ENCODE measurements at regions not wholly inside any gene's neighbourhood (a gene's known extent, or its start where the extent isn't known, plus 50 kb on each side); places are given as distances from the start of the nearest gene placed in this dataset.
"Not testable (repeated sequence)": the region's sequence is repeated elsewhere in the genome, so short reads cannot be mapped to it uniquely, and the experiment has no call there.

DNA sequence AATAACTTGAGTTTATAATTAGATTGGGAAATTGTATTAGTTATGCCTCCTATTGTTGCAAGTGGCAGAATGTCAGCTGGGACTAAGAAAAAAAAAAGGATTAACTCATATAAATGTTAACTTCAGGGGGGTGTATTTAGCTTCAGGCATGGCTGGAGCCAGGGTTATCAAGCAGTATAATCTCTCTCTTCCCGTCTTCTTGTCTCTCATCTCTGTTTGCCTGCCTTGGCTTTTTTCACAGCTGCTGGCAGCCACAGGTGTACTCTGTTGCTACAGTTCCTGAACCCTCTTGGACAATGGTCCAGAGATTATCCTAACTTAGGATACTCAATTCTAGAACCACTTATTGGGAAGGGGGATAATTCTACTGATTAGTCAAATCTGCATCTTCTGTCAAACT, 370.7 kb upstream of the MEX3C start:
- CTCF ChIA-PET: no interaction called here
- Histone ChIP-seq H3K27me3 (ENCODE audit: control insufficient read depth, insufficient read depth, low read length) (no peaks in the 10 kb centered on the region), H3K36me3 (ENCODE audit: control insufficient read depth, insufficient read depth, low read length) (no peaks in the 10 kb centered on the region), H3K4me3 (ENCODE audit: low read depth, low read length) (no peak overlapping the region)
- POLR2A ChIA-PET: no interaction called here
- DNase-seq (ENCODE audit: low read depth): no peak
- TF ChIP-seq, protein P1, sequence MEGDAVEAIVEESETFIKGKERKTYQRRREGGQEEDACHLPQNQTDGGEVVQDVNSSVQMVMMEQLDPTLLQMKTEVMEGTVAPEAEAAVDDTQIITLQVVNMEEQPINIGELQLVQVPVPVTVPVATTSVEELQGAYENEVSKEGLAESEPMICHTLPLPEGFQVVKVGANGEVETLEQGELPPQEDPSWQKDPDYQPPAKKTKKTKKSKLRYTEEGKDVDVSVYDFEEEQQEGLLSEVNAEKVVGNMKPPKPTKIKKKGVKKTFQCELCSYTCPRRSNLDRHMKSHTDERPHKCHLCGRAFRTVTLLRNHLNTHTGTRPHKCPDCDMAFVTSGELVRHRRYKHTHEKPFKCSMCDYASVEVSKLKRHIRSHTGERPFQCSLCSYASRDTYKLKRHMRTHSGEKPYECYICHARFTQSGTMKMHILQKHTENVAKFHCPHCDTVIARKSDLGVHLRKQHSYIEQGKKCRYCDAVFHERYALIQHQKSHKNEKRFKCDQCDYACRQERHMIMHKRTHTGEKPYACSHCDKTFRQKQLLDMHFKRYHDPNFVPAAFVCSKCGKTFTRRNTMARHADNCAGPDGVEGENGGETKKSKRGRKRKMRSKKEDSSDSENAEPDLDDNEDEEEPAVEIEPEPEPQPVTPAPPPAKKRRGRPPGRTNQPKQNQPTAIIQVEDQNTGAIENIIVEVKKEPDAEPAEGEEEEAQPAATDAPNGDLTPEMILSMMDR (IDR thresholded peaks at IDR 0.05; ENCODE audit: insufficient read depth, low read depth, low read length): no peak

DNA sequence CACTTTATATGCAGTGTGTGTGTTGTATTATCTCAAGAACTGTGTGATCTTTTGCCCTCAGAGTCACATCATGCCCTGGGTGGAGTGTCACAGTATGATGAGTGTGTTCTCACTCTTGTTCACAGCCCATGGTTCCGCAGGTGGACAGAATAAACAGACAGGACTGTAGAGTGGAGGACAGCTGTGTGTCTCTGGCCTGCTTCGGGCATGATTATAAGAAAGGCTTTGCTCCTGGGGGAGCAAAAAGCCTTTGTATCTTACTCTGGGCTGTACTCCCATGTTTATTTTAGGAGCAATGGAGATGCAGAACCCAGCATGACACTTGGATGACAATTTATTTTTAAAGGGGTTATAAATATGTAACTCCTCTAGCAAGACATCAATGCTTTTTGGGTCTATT, 371.7 kb upstream of the MEX3C start:
- ChIA-PET CTCF (no interaction called here), POLR2A (no interaction called here)
- H3K27me3 ChIP-seq (ENCODE audit: control insufficient read depth, insufficient read depth, low read length): no peaks in the 10 kb centered on the region
- H3K36me3 ChIP-seq (ENCODE audit: control insufficient read depth, insufficient read depth, low read length): no peaks in the 10 kb centered on the region
- TF ChIP-seq, protein P1 (IDR thresholded peaks at IDR 0.05; ENCODE audit: insufficient read depth, low read depth, low read length): no peak
- no peak overlapping the region for H3K4me3 ChIP-seq (ENCODE audit: low read depth, low read length)
- DNase-seq (ENCODE audit: low read depth): no peak

DNA sequence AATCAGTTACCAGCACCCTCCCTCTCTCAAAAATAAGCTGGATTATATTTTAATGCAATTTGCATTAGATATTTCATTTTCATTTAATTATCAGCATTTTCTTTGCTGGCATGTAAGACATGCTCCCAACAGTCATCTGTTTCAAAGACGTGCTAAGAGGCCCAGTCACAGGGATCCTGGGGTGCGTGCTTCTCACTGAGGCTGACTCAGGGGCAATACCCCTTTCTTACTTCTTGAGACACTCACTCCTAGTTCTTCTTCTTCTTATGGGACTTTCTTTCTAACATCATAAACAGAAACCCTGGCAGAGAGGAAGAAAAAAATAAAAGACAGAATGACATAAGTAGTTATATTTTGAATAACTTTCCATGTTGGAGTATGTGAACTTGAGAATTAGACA, 372.1 kb upstream of the MEX3C start:
- no peak for DNase-seq (ENCODE audit: low read depth)
- Histone ChIP-seq H3K27me3 (ENCODE audit: control insufficient read depth, insufficient read depth, low read length) (no peaks in the 10 kb centered on the region), H3K4me3 (ENCODE audit: low read depth, low read length) (no peak overlapping the region), H3K36me3 (ENCODE audit: control insufficient read depth, insufficient read depth, low read length) (no peaks in the 10 kb centered on the region)
- ChIA-PET POLR2A (no interaction called here), CTCF (no interaction called here)
- TF ChIP-seq, protein P1 (IDR thresholded peaks at IDR 0.05; ENCODE audit: insufficient read depth, low read depth, low read length): no peak

DNA sequence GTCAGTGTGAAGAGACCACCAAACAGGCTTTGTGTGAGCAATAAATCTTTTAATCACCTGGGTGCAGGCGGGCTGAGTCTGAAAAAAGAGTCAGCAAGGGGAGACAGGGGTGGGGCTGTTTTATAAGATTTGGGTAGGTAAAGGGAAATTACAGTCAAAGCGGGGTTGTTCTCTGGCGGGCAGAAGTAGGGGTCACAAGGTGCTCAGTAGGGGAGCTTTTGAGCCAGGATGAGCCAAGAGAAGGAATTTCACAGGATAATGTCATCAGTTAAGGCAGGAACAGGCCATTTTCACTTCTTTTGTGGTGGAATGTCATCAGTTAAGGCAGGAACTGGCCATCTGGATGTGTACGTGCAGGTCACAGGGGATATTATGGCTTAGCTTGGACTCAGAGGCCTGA, 372.6 kb upstream of the MEX3C start:
- H3K36me3 ChIP-seq (ENCODE audit: control insufficient read depth, insufficient read depth, low read length); POLR2A ChIA-PET; CTCF ChIA-PET; H3K4me3 ChIP-seq (ENCODE audit: low read depth, low read length); DNase-seq (ENCODE audit: low read depth); H3K27me3 ChIP-seq (ENCODE audit: control insufficient read depth, insufficient read depth, low read length): not testable (repeated sequence)

DNA sequence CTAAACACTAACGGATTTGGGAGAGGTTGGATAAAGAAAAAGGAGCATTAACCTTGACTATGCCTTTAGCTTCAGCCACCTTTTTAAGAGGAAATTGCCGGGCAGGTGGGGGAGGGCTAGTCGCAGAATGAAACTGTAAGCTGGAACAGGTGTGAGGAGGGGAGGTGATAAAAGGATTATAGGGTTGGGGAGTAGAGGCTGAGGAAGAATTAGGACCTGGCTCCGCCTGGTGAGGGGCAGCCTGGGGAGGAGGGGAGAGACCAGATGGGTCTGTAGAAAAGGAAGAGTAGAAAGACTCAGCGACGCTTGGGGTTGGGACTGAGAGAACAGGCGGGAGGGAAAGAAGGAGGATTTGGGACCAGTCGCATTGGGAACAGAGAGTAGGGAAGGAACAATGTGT, 376.4 kb upstream of the MEX3C start:
- CTCF ChIA-PET; H3K4me3 ChIP-seq (ENCODE audit: low read depth, low read length); POLR2A ChIA-PET; H3K27me3 ChIP-seq (ENCODE audit: control insufficient read depth, insufficient read depth, low read length); H3K36me3 ChIP-seq (ENCODE audit: control insufficient read depth, insufficient read depth, low read length); DNase-seq (ENCODE audit: low read depth): not testable (repeated sequence)

DNA sequence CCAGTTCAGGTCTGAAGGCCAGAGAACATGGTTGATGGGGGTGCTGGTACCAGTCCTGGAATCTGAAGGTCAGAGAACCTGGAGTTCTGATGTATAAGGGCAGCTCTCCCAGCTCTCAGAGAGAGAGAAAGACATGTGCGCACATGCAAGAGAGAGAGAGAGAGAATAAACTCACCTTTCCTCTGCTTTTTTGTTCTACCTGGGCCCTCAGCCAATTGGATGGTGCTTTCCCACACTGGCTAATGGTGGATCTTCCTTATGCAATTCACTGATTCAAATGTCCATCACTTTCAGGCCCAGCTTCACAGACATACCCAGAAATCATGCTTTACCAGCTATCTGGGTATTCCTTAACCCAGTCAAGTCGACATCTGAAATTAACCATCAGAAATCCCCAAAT, 377.7 kb upstream of the MEX3C start:
- ChIA-PET POLR2A (no interaction called here), CTCF (no interaction called here)
- Histone ChIP-seq H3K4me3 (ENCODE audit: low read depth, low read length) (no peak overlapping the region), H3K36me3 (ENCODE audit: control insufficient read depth, insufficient read depth, low read length) (no peaks in the 10 kb centered on the region), H3K27me3 (ENCODE audit: control insufficient read depth, insufficient read depth, low read length) (no peaks in the 10 kb centered on the region)
- TF ChIP-seq, protein P1 (IDR thresholded peaks at IDR 0.05; ENCODE audit: insufficient read depth, low read depth, low read length): no peak
- no peak for DNase-seq (ENCODE audit: low read depth)
